IMR-90 (cell line): ENCODE measurements at regions not wholly inside any gene's neighbourhood (a gene's known extent, or its start where the extent isn't known, plus 50 kb on each side); places are given as distances from the start of the nearest gene placed in this dataset.
A peak's percentile ranks its signal among the peaks of the same experiment; 100 is the strongest.

Experiments used
- ATAC-seq: fragments of 200-7000 bp; cut with Tn5 transposase; 2 replicates; pipeline ENCODE4 v1.9.1; 2020; ENCODE audit warnings: low read depth, mild to moderate bottlenecking, moderate library complexity
- BruUV-seq: library from RNA; stranded (reverse); fragments of 400-500 nt; replicated peaks from 2 replicates; lab custom pipeline; 2021; lab: Mats Ljungman, UMichigan
- CTCF ChIA-PET: fragments of 300-600 bp; formaldehyde crosslinking; extraction: SDS; loops from one replicate; lab custom pipeline; 2021; ENCODE audit warnings: antibody characterized with exemption; lab: Yijun Ruan, JAX
- POLR2A ChIA-PET: fragments of 300-600 bp; sonication (Branson Sonifier 250); formaldehyde crosslinking; loops from one replicate; lab custom pipeline; 2022; ENCODE audit warnings: antibody characterized with exemption; ENCODE audit not compliant: unreplicated experiment; lab: Charles Lee
- DNase-seq: peaks from one replicate; pipeline ENCODE4 v3.0.0; 2013
- H2AFZ ChIP-seq: replicated peaks from 2 replicates; pipeline ENCODE3; 2013; ENCODE audit warnings: low read length, mild to moderate bottlenecking; ENCODE audit not compliant: poor library complexity
- H2AK5ac ChIP-seq: 2 replicates; pipeline ENCODE4 v1.6.1; 2013; ENCODE audit warnings: low read depth, low read length, inconsistent platforms
- H2AK9ac ChIP-seq: replicated peaks from 2 replicates; pipeline ENCODE3; 2013; ENCODE audit warnings: mild to moderate bottlenecking, low read depth, low read length, moderate library complexity; ENCODE audit not compliant: poor library complexity
- H2BK120ac ChIP-seq: 2 replicates; pipeline ENCODE4 v1.6.1; 2013; ENCODE audit warnings: low read depth, low read length, inconsistent platforms
- H2BK15ac ChIP-seq: 3 replicates; pipeline ENCODE4 v1.6.1; 2013; ENCODE audit warnings: low read depth, low read length, inconsistent platforms
- H2BK20ac ChIP-seq: 2 replicates; pipeline ENCODE4 v1.6.1; 2013; ENCODE audit warnings: low read depth, mild to moderate bottlenecking, inconsistent platforms, low read length, moderate library complexity
- H2BK5ac ChIP-seq: 2 replicates; pipeline ENCODE4 v1.6.1; 2013; ENCODE audit warnings: mild to moderate bottlenecking, low read depth, low read length, inconsistent platforms; ENCODE audit not compliant: poor library complexity, severe bottlenecking
- H3K14ac ChIP-seq: replicated peaks from 2 replicates; pipeline ENCODE4 v1.6.1; 2013; ENCODE audit warnings: low read depth, low read length, inconsistent platforms
- H3K18ac ChIP-seq: 2 replicates; pipeline ENCODE4 v1.6.1; 2013; ENCODE audit warnings: low read depth, low read length, control low read depth
- H3K23ac ChIP-seq: 2 replicates; pipeline ENCODE4 v1.6.1; 2013; ENCODE audit warnings: low read depth, low read length, inconsistent platforms
- H3K27ac ChIP-seq: 2 replicates; pipeline ENCODE4 v1.5.1; 2013; ENCODE audit warnings: mild to moderate bottlenecking, control low read depth, low read length; ENCODE audit not compliant: insufficient read depth
- H3K27me3 ChIP-seq: 2 replicates; pipeline ENCODE4 v1.6.1; 2013; ENCODE audit warnings: low read length; ENCODE audit not compliant: control insufficient read depth, insufficient read depth
- H3K36me3 ChIP-seq: 2 replicates; pipeline ENCODE4 v1.6.1; 2013; ENCODE audit warnings: low read length, mixed read lengths; ENCODE audit not compliant: control insufficient read depth, insufficient read depth
- H3K4ac ChIP-seq: 2 replicates; pipeline ENCODE4 v1.6.1; 2013; ENCODE audit warnings: low read depth, low read length, inconsistent platforms
- H3K4me1 ChIP-seq: 2 replicates; pipeline ENCODE4 v1.6.1; 2013; ENCODE audit warnings: low read length, mixed read lengths; ENCODE audit not compliant: control insufficient read depth, insufficient read depth
- H3K4me2 ChIP-seq: 2 replicates; pipeline ENCODE4 v1.6.1; 2013; ENCODE audit warnings: low read depth, mild to moderate bottlenecking, control low read depth, low read length, moderate library complexity
- H3K4me3 ChIP-seq: 2 replicates; pipeline ENCODE4 v1.5.1; 2013; ENCODE audit warnings: low read depth, mild to moderate bottlenecking, control low read depth, low read length, moderate library complexity; ENCODE audit not compliant: insufficient read depth
- H3K56ac ChIP-seq: 2 replicates; pipeline ENCODE4 v1.6.1; 2013; ENCODE audit warnings: low read length, inconsistent platforms; ENCODE audit not compliant: insufficient read depth; ENCODE audit errors: extremely low read depth
- H3K79me1 ChIP-seq, 2 experiments: 2 replicates each; pipeline ENCODE4 v1.6.1; 2013; ENCODE audit warnings: low read length in 2 of 2, inconsistent platforms in 1 of 2, low read depth in 1 of 2
- H3K9ac ChIP-seq: 2 replicates; pipeline ENCODE4 v1.6.1; 2013; ENCODE audit warnings: low read depth, low read length, control low read depth
- H3K9me1 ChIP-seq: 2 replicates; pipeline ENCODE4 v1.6.1; 2013; ENCODE audit warnings: low read length, inconsistent platforms; ENCODE audit not compliant: insufficient read depth
- H3K9me3 ChIP-seq: 2 replicates; pipeline ENCODE4 v1.6.1; 2013; ENCODE audit warnings: low read length; ENCODE audit not compliant: control insufficient read depth, insufficient read depth
- H4K20me1 ChIP-seq: 2 replicates; pipeline ENCODE4 v1.6.1; 2013; ENCODE audit warnings: low read length, inconsistent platforms; ENCODE audit not compliant: insufficient read depth
- H4K5ac ChIP-seq: 2 replicates; pipeline ENCODE4 v1.6.1; 2013; ENCODE audit warnings: mild to moderate bottlenecking, low read depth, low read length, control low read depth
- H4K8ac ChIP-seq, 2 experiments: 2 replicates each; pipeline ENCODE4 v1.6.1; 2013; ENCODE audit warnings: low read depth in 2 of 2, low read length in 2 of 2, control low read depth in 1 of 2, inconsistent platforms in 1 of 2
- H4K91ac ChIP-seq: 2 replicates; pipeline ENCODE4 v1.6.1; 2013; ENCODE audit warnings: low read depth, low read length, inconsistent platforms; ENCODE audit not compliant: insufficient read depth
- BHLHE40 ChIP-seq: fragments of 150-350 bp; IDR thresholded peaks from 2 replicates; pipeline ENCODE4 v1.6.1; 2016; ENCODE audit warnings: mild to moderate bottlenecking, low read depth, low read length
- FOS ChIP-seq: fragments of 150-350 bp; IDR thresholded peaks from 2 replicates; pipeline ENCODE4 v1.6.1; 2016; ENCODE audit warnings: low read depth, low read length
- MXI1 ChIP-seq: IDR thresholded peaks from 2 replicates; pipeline ENCODE4 v1.6.1; 2012; ENCODE audit warnings: low read depth, mild to moderate bottlenecking, low read length, moderate library complexity, borderline replicate concordance
- NFE2L2 ChIP-seq: fragments of 150-350 bp; IDR thresholded peaks from 2 replicates; pipeline ENCODE4 v1.6.1; 2016; ENCODE audit warnings: low read depth, mild to moderate bottlenecking, low read length
- RAD21 ChIP-seq: IDR thresholded peaks from 2 replicates; pipeline ENCODE4 v1.6.1; 2012; ENCODE audit warnings: low read length, improper control_type of control experiment
- RCOR1 ChIP-seq: IDR thresholded peaks from 2 replicates; pipeline ENCODE4 v1.6.1; 2012; ENCODE audit warnings: mild to moderate bottlenecking, low read length, improper control_type of control experiment; ENCODE audit not compliant: insufficient replicate concordance
- RFX5 ChIP-seq: IDR thresholded peaks from 2 replicates; pipeline ENCODE4 v1.8.0; 2012; ENCODE audit warnings: low read depth, mild to moderate bottlenecking, low read length, moderate library complexity
- WGBS, 2 experiments: methylation state at CpG; one replicate each; pipeline versions ENCODE4 v1.1.5 to v1.1.7; 2013; ENCODE audit warnings: missing lambda C conversion rate in 2 of 2; ENCODE audit not compliant: insufficient read length in 1 of 2; ENCODE audit errors: extremely low coverage in 2 of 2; 5-methylcytosine and 5-hydroxymethylcytosine counted together
- dilution Hi-C: fragments of 300-500 bp; cut with HindIII; formaldehyde crosslinking; loops from one replicate; pipeline ENCODE4 v1.14.3; 2018; ENCODE audit warnings: low sequenced_read_pairs; ENCODE audit not compliant: unreplicated experiment
- in situ Hi-C: fragments of 300-500 bp; cut with MboI; formaldehyde crosslinking; loops from 3 replicates; pipeline ENCODE4 v1.14.3; 2019; ENCODE audit warnings: low sequenced_read_pairs, inconsistent platforms, mixed read lengths
- intact Hi-C: fragments of 100-400 bp; cut with micrococcal nuclease; formaldehyde crosslinking; loops from 2 replicates; pipeline ENCODE4 v1.10.0; 2022
- TF ChIP-seq, protein P1 (sequence below): fragments of 150-350 bp; IDR thresholded peaks from 2 replicates; pipeline ENCODE4 v1.6.1; 2016; ENCODE audit warnings: low read depth, mild to moderate bottlenecking, low read length, moderate library complexity, borderline replicate concordance
- TF ChIP-seq, protein P2 (sequence below): conservative IDR thresholded peaks from 2 replicates; pipeline ENCODE4 v1.5.1; 2012; ENCODE audit warnings: mild to moderate bottlenecking, low read depth, low read length, improper control_type of control experiment

- ATAC-seq, result no peak
- 100% methylated on average over 1 of the region's 4 CpGs; no CpG with 5 or more reads in 1 of the 2 experiments for WGBS, 2 experiments
- no peak overlapping the region for H2BK15ac ChIP-seq
- no peak overlapping the region for H3K56ac ChIP-seq
- H3K9me3 ChIP-seq, result no peaks in the 10 kb centered on the region
- H4K91ac ChIP-seq, result no peak overlapping the region
- no peak overlapping the region for H3K9ac ChIP-seq
- CTCF ChIA-PET, result no interaction called here
- no peak overlapping the region for H2AK5ac ChIP-seq
- H4K5ac ChIP-seq, result no peak overlapping the region
- no peaks in the 10 kb centered on the region for H3K79me1 ChIP-seq
- H3K4ac ChIP-seq, result no peak overlapping the region
- H3K9me1 ChIP-seq, result 0 out of 2 replicates have a peak, but pooled peaks cover 2% of the 10 kb centered on the region
- H3K27me3 ChIP-seq, result no peaks in the 10 kb centered on the region
- in situ Hi-C loops (no loop called here), intact Hi-C loops (no loop called here), dilution Hi-C loops (no loop called here)
- H4K8ac ChIP-seq, result no peak overlapping the region
- no peak overlapping the region for H3K14ac ChIP-seq
- peaks cover 7% of the 10 kb centered on the region for H3K4me1 ChIP-seq
- H2BK5ac ChIP-seq, result no peak overlapping the region
- no peak overlapping the region for H3K4me3 ChIP-seq
- POLR2A ChIA-PET, result no interaction called here
- no peak for TF ChIP-seq RCOR1
- no peak for TF ChIP-seq NFE2L2
- TF ChIP-seq FOS, result no peak
- no peak for TF ChIP-seq RAD21
- TF ChIP-seq, protein P1, sequence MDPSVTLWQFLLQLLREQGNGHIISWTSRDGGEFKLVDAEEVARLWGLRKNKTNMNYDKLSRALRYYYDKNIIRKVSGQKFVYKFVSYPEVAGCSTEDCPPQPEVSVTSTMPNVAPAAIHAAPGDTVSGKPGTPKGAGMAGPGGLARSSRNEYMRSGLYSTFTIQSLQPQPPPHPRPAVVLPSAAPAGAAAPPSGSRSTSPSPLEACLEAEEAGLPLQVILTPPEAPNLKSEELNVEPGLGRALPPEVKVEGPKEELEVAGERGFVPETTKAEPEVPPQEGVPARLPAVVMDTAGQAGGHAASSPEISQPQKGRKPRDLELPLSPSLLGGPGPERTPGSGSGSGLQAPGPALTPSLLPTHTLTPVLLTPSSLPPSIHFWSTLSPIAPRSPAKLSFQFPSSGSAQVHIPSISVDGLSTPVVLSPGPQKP, result no peak
- no peak for TF ChIP-seq RFX5
- TF ChIP-seq, protein P2, sequence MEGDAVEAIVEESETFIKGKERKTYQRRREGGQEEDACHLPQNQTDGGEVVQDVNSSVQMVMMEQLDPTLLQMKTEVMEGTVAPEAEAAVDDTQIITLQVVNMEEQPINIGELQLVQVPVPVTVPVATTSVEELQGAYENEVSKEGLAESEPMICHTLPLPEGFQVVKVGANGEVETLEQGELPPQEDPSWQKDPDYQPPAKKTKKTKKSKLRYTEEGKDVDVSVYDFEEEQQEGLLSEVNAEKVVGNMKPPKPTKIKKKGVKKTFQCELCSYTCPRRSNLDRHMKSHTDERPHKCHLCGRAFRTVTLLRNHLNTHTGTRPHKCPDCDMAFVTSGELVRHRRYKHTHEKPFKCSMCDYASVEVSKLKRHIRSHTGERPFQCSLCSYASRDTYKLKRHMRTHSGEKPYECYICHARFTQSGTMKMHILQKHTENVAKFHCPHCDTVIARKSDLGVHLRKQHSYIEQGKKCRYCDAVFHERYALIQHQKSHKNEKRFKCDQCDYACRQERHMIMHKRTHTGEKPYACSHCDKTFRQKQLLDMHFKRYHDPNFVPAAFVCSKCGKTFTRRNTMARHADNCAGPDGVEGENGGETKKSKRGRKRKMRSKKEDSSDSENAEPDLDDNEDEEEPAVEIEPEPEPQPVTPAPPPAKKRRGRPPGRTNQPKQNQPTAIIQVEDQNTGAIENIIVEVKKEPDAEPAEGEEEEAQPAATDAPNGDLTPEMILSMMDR, result no peak
- no peak for TF ChIP-seq MXI1
- TF ChIP-seq BHLHE40, result no peak
- no peak overlapping the region for H3K27ac ChIP-seq
- no peak for DNase-seq
- H3K18ac ChIP-seq, result peak overlapping the region; percentile 21; the same call in 1 of the 2 replicates
- H2AFZ ChIP-seq, result no peak overlapping the region
- no peaks in the 10 kb centered on the region for H4K20me1 ChIP-seq
- H2BK120ac ChIP-seq, result no peak overlapping the region
- no peak overlapping the region for H3K4me2 ChIP-seq
- BruUV-seq, result no TSS peak
- no peaks in the 10 kb centered on the region for H3K36me3 ChIP-seq
- no peak overlapping the region for H2AK9ac ChIP-seq
- no peak overlapping the region for H2BK20ac ChIP-seq
- H3K23ac ChIP-seq, result no peak overlapping the region
Observed at GRCh38 chr18:59765343-59765742, 68.1 kb upstream of the CCBE1 start.
